Stimulated activated naive CD8-positive, alpha-beta T cell treated with anti-CD3 and anti-CD28 coated beads, Interleukin-15, amount 100 ng/mL, for 72 hours (primary cell): ENCODE measurements at regions not wholly inside any gene's neighbourhood (a gene's known extent, or its start where the extent isn't known, plus 50 kb on each side); places are given as distances from the start of the nearest gene placed in this dataset.

Experiments
- ATAC-seq: fragments of 150-1000 bp; cut with Tn5 transposase; 2 replicates; pipeline ENCODE4 v1.10.0; 2021; ENCODE audit warnings: mild to moderate bottlenecking, moderate library complexity
- DNase-seq, 2 donors: peaks; one replicate each; pipeline ENCODE4 v3.0.0; 2021 to 2022
- H3K27ac Mint-ChIP-seq, 2 donors: one replicate each; pipeline ENCODE4 v1.8.0; 2022; ENCODE audit warnings: mild to moderate bottlenecking in 2 of 2, mixed read lengths in 2 of 2, moderate library complexity in 2 of 2
- H3K27me3 Mint-ChIP-seq: one replicate; pipeline ENCODE4 v1.8.0; 2022; ENCODE audit warnings: mixed read lengths
- H3K4me1 Mint-ChIP-seq: one replicate; pipeline ENCODE4 v1.8.0; 2022; ENCODE audit warnings: mild to moderate bottlenecking, mixed read lengths
- H3K4me3 Mint-ChIP-seq, 2 donors: one replicate each; pipeline ENCODE4 v1.8.0; 2022; ENCODE audit warnings: mild to moderate bottlenecking in 2 of 2, mixed read lengths in 2 of 2, moderate library complexity in 1 of 2
- H3K9me3 Mint-ChIP-seq, 2 donors: one replicate each; pipeline ENCODE4 v1.8.0; 2022; ENCODE audit warnings: mixed read lengths in 2 of 2

GRCh38 chr2:59449274-59449673 lies 1104.2 kb downstream of the BCL11A start:
- DNase-seq (no peak), ATAC-seq (no peak)
- H3K4me1 Mint-ChIP-seq, result no peaks in the 10 kb centered on the region
- no peaks in the 10 kb centered on the region for H3K27me3 Mint-ChIP-seq
- H3K9me3 Mint-ChIP-seq, result no peaks in the 10 kb centered on the region
- no peak overlapping the region for H3K4me3 Mint-ChIP-seq
- no peak overlapping the region for H3K27ac Mint-ChIP-seq

- ATAC-seq (no peak), DNase-seq (no peak)
- H3K27ac Mint-ChIP-seq, result no peak overlapping the region
- H3K4me1 Mint-ChIP-seq, result no peaks in the 10 kb centered on the region
- H3K4me3 Mint-ChIP-seq, result no peak overlapping the region
- H3K9me3 Mint-ChIP-seq, result no peaks in the 10 kb centered on the region
- H3K27me3 Mint-ChIP-seq, result no peaks in the 10 kb centered on the region
These were observed 1113.0 kb downstream of the BCL11A start for GRCh38 chr2:59440491-59440890.

- no peak for DNase-seq
- no peak overlapping the region for H3K4me3 Mint-ChIP-seq
- no peaks in the 10 kb centered on the region for H3K4me1 Mint-ChIP-seq
- no peak for ATAC-seq
- peaks cover 13 to 14% of the 10 kb centered on the region in 2 donors for H3K9me3 Mint-ChIP-seq
- H3K27ac Mint-ChIP-seq, result no peak overlapping the region
- no peaks in the 10 kb centered on the region for H3K27me3 Mint-ChIP-seq
These were observed 1117.8 kb downstream of the BCL11A start for GRCh38 chr2:59435635-59436034.

GRCh38 chr2:59428940-59429339 lies 1124.5 kb downstream of the BCL11A start:
- no peak overlapping the region for H3K4me3 Mint-ChIP-seq
- no peak overlapping the region for H3K27ac Mint-ChIP-seq
- H3K4me1 Mint-ChIP-seq, result no peaks in the 10 kb centered on the region
- DNase-seq, result no peak
- peaks cover 12 to 14% of the 10 kb centered on the region in 2 donors for H3K9me3 Mint-ChIP-seq
- ATAC-seq, result no peak
- H3K27me3 Mint-ChIP-seq, result no peaks in the 10 kb centered on the region

GRCh38 chr2:59427980-59428379 lies 1125.5 kb downstream of the BCL11A start:
- DNase-seq, result no peak
- ATAC-seq, result no peak
- H3K4me3 Mint-ChIP-seq, result no peak overlapping the region
- H3K27ac Mint-ChIP-seq, result no peak overlapping the region
- no peaks in the 10 kb centered on the region for H3K27me3 Mint-ChIP-seq
- H3K4me1 Mint-ChIP-seq, result no peaks in the 10 kb centered on the region
- peaks cover 6 to 14% of the 10 kb centered on the region in 2 donors for H3K9me3 Mint-ChIP-seq

GRCh38 chr2:59425247-59425646 lies 1128.2 kb downstream of the BCL11A start:
- Mint-ChIP-seq H3K9me3 (peaks cover 0 to 6% of the 10 kb centered on the region in 2 donors), H3K27me3 (no peaks in the 10 kb centered on the region), H3K27ac (no peak overlapping the region), H3K4me3 (no peak overlapping the region), H3K4me1 (no peaks in the 10 kb centered on the region)
- no peak for ATAC-seq
- DNase-seq, result no peak

- Mint-ChIP-seq H3K4me1 (no peaks in the 10 kb centered on the region), H3K4me3 (no peak overlapping the region), H3K27me3 (peaks cover 24% of the 10 kb centered on the region), H3K27ac (no peak overlapping the region), H3K9me3 (peaks cover 12 to 47% of the 10 kb centered on the region in 2 donors)
- ATAC-seq (no peak), DNase-seq (no peak)
These were observed 1139.5 kb downstream of the BCL11A start for GRCh38 chr2:59413751-59414570.

GRCh38 chr2:59399126-59399525 lies 1154.3 kb downstream of the BCL11A start:
- H3K9me3 Mint-ChIP-seq, result no peaks in the 10 kb centered on the region
- DNase-seq (no peak), ATAC-seq (no peak)
- H3K27me3 Mint-ChIP-seq, result no peaks in the 10 kb centered on the region
- no peaks in the 10 kb centered on the region for H3K4me1 Mint-ChIP-seq
- no peak overlapping the region for H3K27ac Mint-ChIP-seq
- H3K4me3 Mint-ChIP-seq, result no peak overlapping the region

- no peak for DNase-seq
These were observed 1155.4 kb downstream of the BCL11A start for GRCh38 chr2:59398081-59398480.

GRCh38 chr2:59395119-59395518 lies 1154.0 kb upstream of the FANCL start:
- Mint-ChIP-seq H3K4me1 (no peaks in the 10 kb centered on the region), H3K27ac (no peak overlapping the region), H3K27me3 (no peaks in the 10 kb centered on the region), H3K9me3 (peaks cover 0 to 4% of the 10 kb centered on the region in 2 donors), H3K4me3 (no peak overlapping the region)
- ATAC-seq (no peak), DNase-seq (no peak)

More at GRCh38 chr2:59398081-59398480, 1155.4 kb downstream of the BCL11A start:
- no peak for ATAC-seq
- no peaks in the 10 kb centered on the region for H3K4me1 Mint-ChIP-seq
- H3K27ac Mint-ChIP-seq, result no peak overlapping the region
- peaks cover 0 to 4% of the 10 kb centered on the region in 2 donors for H3K9me3 Mint-ChIP-seq
- H3K27me3 Mint-ChIP-seq, result no peaks in the 10 kb centered on the region
- no peak overlapping the region for H3K4me3 Mint-ChIP-seq

GRCh38 chr2:59391896-59392295 lies 1150.8 kb upstream of the FANCL start:
- peaks cover 0 to 4% of the 10 kb centered on the region in 2 donors for H3K9me3 Mint-ChIP-seq
- H3K4me3 Mint-ChIP-seq, result no peak overlapping the region
- ATAC-seq, result no peak
- H3K27ac Mint-ChIP-seq, result no peak overlapping the region
- H3K27me3 Mint-ChIP-seq, result no peaks in the 10 kb centered on the region
- no peaks in the 10 kb centered on the region for H3K4me1 Mint-ChIP-seq
- no peak for DNase-seq

- H3K4me3 Mint-ChIP-seq, result no peak overlapping the region
These were observed 1149.5 kb upstream of the FANCL start for GRCh38 chr2:59390581-59390980.

GRCh38 chr2:59389240-59389639 lies 1148.1 kb upstream of the FANCL start:
- ATAC-seq (no peak), DNase-seq (no peak)
- Mint-ChIP-seq H3K27me3 (no peaks in the 10 kb centered on the region), H3K27ac (no peak overlapping the region), H3K4me1 (no peaks in the 10 kb centered on the region), H3K9me3 (peaks cover 0 to 4% of the 10 kb centered on the region in 2 donors), H3K4me3 (no peak overlapping the region)

More at GRCh38 chr2:59390581-59390980, 1149.5 kb upstream of the FANCL start:
- ATAC-seq, result no peak
- no peak for DNase-seq
- Mint-ChIP-seq H3K4me1 (no peaks in the 10 kb centered on the region), H3K9me3 (peaks cover 0 to 4% of the 10 kb centered on the region in 2 donors), H3K27ac (no peak overlapping the region), H3K27me3 (no peaks in the 10 kb centered on the region)

- no peak overlapping the region for H3K4me3 Mint-ChIP-seq
- H3K27me3 Mint-ChIP-seq, result no peaks in the 10 kb centered on the region
- no peak overlapping the region for H3K27ac Mint-ChIP-seq
- no peaks in the 10 kb centered on the region for H3K4me1 Mint-ChIP-seq
- ATAC-seq, result no peak
- no peak for DNase-seq
- H3K9me3 Mint-ChIP-seq, result no peaks in the 10 kb centered on the region
These were observed 1144.8 kb upstream of the FANCL start for GRCh38 chr2:59385971-59386370.

GRCh38 chr2:59383473-59383872 lies 1142.3 kb upstream of the FANCL start:
- DNase-seq (no peak), ATAC-seq (no peak)
- H3K4me3 Mint-ChIP-seq, result no peak overlapping the region
- no peak overlapping the region for H3K27ac Mint-ChIP-seq
- no peaks in the 10 kb centered on the region for H3K4me1 Mint-ChIP-seq
- H3K9me3 Mint-ChIP-seq, result peaks cover 7 to 13% of the 10 kb centered on the region in 2 donors
- no peaks in the 10 kb centered on the region for H3K27me3 Mint-ChIP-seq

GRCh38 chr2:59378127-59378526 lies 1137.0 kb upstream of the FANCL start:
- H3K27ac Mint-ChIP-seq, result no peak overlapping the region
- ATAC-seq, result peak; percentile 31
- no peaks in the 10 kb centered on the region for H3K27me3 Mint-ChIP-seq

GRCh38 chr2:59366288-59366687 lies 1125.2 kb upstream of the FANCL start:
- no peak overlapping the region for H3K27ac Mint-ChIP-seq
- no peaks in the 10 kb centered on the region for H3K27me3 Mint-ChIP-seq
- no peak for DNase-seq
- no peak for ATAC-seq
- no peak overlapping the region for H3K4me3 Mint-ChIP-seq
- H3K4me1 Mint-ChIP-seq, result no peaks in the 10 kb centered on the region
- H3K9me3 Mint-ChIP-seq, result no peaks in the 10 kb centered on the region

More at GRCh38 chr2:59378127-59378526, 1137.0 kb upstream of the FANCL start:
- no peak overlapping the region for H3K4me3 Mint-ChIP-seq
- peaks cover 7 to 14% of the 10 kb centered on the region in 2 donors for H3K9me3 Mint-ChIP-seq
- DNase-seq, result no peak
- no peaks in the 10 kb centered on the region for H3K4me1 Mint-ChIP-seq
